IgD-negative memory B cell (primary cell): ENCODE measurements at regions not wholly inside any gene's neighbourhood (a gene's known extent, or its start where the extent isn't known, plus 50 kb on each side); places are given as distances from the start of the nearest gene placed in this dataset.
A peak's percentile ranks its signal among the peaks of the same experiment; 100 is the strongest.

Source experiments
- H3K27ac Mint-ChIP-seq, 3 donors: one replicate each; pipeline ENCODE4 v1.8.0; 2020 to 2022; ENCODE audit warnings: mild to moderate bottlenecking in 3 of 3, mixed read lengths in 3 of 3, moderate library complexity in 1 of 3
- H3K27me3 Mint-ChIP-seq: one replicate; pipeline ENCODE4 v1.8.0; 2021; ENCODE audit warnings: mixed read lengths
- H3K36me3 Mint-ChIP-seq: one replicate; pipeline ENCODE4 v1.8.0; 2020; ENCODE audit warnings: mild to moderate bottlenecking, mixed read lengths
- H3K4me1 Mint-ChIP-seq, 3 donors: one replicate each; pipeline ENCODE4 v1.8.0; 2020 to 2022; ENCODE audit warnings: mixed read lengths in 3 of 3, mild to moderate bottlenecking in 1 of 3
- H3K4me3 Mint-ChIP-seq, 4 donors: one replicate each; pipeline ENCODE4 v1.8.0; 2020 to 2022; ENCODE audit warnings: mild to moderate bottlenecking in 4 of 4, mixed read lengths in 4 of 4, moderate library complexity in 3 of 4
- H3K9me3 Mint-ChIP-seq, 3 donors: one replicate each; pipeline ENCODE4 v1.8.0; 2020 to 2021; ENCODE audit warnings: mixed read lengths in 3 of 3, mild to moderate bottlenecking in 1 of 3

GRCh38 chr2:2410987-2411386 lies 79.9 kb upstream of the MYT1L start:
- no peaks in the 10 kb centered on the region for H3K4me1 Mint-ChIP-seq

GRCh38 chr2:2409481-2409880 lies 78.4 kb upstream of the MYT1L start:
- no peaks in the 10 kb centered on the region for H3K27me3 Mint-ChIP-seq
- H3K27ac Mint-ChIP-seq = no peak overlapping the region
- H3K9me3 Mint-ChIP-seq = peaks cover 2 to 12% (median 4%) of the 10 kb centered on the region in 3 donors
- no peaks in the 10 kb centered on the region for H3K4me1 Mint-ChIP-seq
- no peak overlapping the region for H3K4me3 Mint-ChIP-seq
- H3K36me3 Mint-ChIP-seq = no peaks in the 10 kb centered on the region

More at GRCh38 chr2:2410987-2411386, 79.9 kb upstream of the MYT1L start:
- Mint-ChIP-seq H3K4me3 (no peak overlapping the region), H3K27ac (no peak overlapping the region), H3K9me3 (peaks cover 2 to 4% (median 4%) of the 10 kb centered on the region in 3 donors), H3K27me3 (no peaks in the 10 kb centered on the region), H3K36me3 (no peaks in the 10 kb centered on the region)

GRCh38 chr2:2405780-2406179 lies 74.7 kb upstream of the MYT1L start:
- H3K9me3 Mint-ChIP-seq = peaks cover 4 to 12% (median 6%) of the 10 kb centered on the region in 3 donors
- H3K36me3 Mint-ChIP-seq = peaks cover 2% of the 10 kb centered on the region
- no peak overlapping the region for H3K27ac Mint-ChIP-seq
- no peaks in the 10 kb centered on the region for H3K27me3 Mint-ChIP-seq
- no peak overlapping the region for H3K4me3 Mint-ChIP-seq
- H3K4me1 Mint-ChIP-seq = no peaks in the 10 kb centered on the region

DNA sequence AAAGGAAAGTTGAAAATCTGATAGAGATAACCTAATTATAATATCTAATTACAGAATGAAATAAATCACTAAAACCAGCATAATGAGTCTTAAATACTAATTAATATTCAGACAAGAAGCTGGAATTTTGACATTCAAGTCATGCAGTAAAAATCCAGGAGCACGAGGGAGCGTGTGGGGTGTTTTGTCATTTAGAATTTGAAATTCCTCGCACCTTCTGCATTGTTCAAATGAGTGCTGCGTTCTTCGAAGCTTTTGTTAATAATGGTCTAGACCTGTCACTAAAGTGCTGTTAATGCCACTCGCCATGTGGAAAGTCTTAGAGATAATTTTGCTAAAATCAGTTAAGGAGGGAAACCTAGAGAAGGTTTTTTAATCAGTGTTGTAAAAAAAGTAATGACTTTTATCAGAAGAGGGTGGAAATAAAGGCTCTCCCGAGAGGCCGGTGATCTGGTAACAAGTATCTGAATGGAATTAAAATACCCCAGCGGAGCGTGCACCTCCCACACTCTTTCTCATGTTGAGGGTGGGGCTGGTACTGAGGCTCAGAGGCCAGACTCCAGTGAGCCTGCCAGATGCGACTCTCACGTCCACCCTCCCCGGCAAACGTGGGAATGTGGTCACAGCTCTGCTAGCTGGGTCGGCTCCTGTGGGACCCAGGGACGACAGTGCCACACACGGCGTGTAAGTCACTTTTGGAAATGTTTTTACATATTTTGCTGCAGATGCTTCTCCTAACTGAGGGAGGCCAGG lies 69.4 kb upstream of the MYT1L start:
- no peaks in the 10 kb centered on the region for H3K27me3 Mint-ChIP-seq
- peaks cover 2% of the 10 kb centered on the region for H3K36me3 Mint-ChIP-seq
- H3K4me1 Mint-ChIP-seq = no peaks in the 10 kb centered on the region
- peak overlapping the region in 1 of 3 donors; percentile 67 for H3K27ac Mint-ChIP-seq
- H3K9me3 Mint-ChIP-seq = peaks cover 3 to 13% (median 7%) of the 10 kb centered on the region in 3 donors
- H3K4me3 Mint-ChIP-seq = no peak overlapping the region

GRCh38 chr2:2399396-2399795 lies 68.3 kb upstream of the MYT1L start:
- no peak overlapping the region for H3K4me3 Mint-ChIP-seq
- peaks cover 2% of the 10 kb centered on the region for H3K36me3 Mint-ChIP-seq
- H3K27ac Mint-ChIP-seq = no peak overlapping the region
- H3K9me3 Mint-ChIP-seq = peaks cover 3 to 13% (median 7%) of the 10 kb centered on the region in 3 donors
- H3K27me3 Mint-ChIP-seq = no peaks in the 10 kb centered on the region
- H3K4me1 Mint-ChIP-seq = no peaks in the 10 kb centered on the region

DNA sequence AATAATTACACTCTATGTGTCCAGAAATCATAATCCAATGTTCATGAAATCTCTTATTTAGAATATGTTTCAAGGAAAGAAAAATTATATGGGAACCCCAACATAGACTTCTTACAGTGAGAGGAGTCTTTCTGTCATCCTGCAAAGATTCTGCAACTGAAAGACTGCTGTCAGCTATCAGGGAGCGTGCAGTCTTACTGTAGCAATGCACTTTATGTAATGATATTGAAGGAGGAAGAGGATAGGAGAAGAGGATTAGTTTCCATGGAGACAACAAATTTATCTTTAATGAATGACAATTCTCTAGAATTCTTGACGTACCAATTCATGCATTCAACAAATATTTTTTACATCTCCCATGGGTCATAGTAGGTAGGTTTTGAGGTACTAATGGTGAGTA lies 61.3 kb upstream of the MYT1L start:
- no peaks in the 10 kb centered on the region for H3K4me1 Mint-ChIP-seq
- H3K27ac Mint-ChIP-seq = no peak overlapping the region
- no peaks in the 10 kb centered on the region for H3K27me3 Mint-ChIP-seq
- no peaks in the 10 kb centered on the region for H3K36me3 Mint-ChIP-seq
- H3K4me3 Mint-ChIP-seq = no peak overlapping the region
- H3K9me3 Mint-ChIP-seq = peaks cover 0 to 26% (median 3%) of the 10 kb centered on the region in 3 donors

DNA sequence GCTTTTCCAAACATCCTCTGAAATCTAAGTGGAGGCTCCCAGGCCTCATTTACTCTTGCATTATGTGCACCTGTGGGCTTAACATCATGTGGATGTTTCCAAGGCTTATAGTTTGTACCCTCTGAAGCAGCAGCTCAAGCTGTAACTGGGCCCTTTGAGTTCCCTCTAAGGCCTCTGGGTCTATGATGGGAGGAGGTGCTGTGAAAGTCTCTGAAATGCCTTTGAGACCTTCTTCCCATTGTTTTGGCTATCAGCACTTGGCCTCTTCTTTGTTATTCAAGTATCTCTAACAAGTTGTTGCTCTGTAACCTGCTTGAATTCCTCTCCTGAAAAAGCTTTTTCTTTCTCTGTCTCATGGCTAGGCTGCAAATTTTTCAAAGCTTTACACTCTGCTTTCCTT lies 58.1 kb upstream of the MYT1L start:
- no peaks in the 10 kb centered on the region for H3K4me1 Mint-ChIP-seq
- no peak overlapping the region for H3K27ac Mint-ChIP-seq
- no peak overlapping the region for H3K4me3 Mint-ChIP-seq
- no peaks in the 10 kb centered on the region for H3K27me3 Mint-ChIP-seq
- H3K9me3 Mint-ChIP-seq = peaks cover 0 to 16% (median 0%) of the 10 kb centered on the region in 3 donors
- H3K36me3 Mint-ChIP-seq = no peaks in the 10 kb centered on the region
